Erythroblast (primary cell): ENCODE measurements at regions not wholly inside any gene's neighbourhood (a gene's known extent, or its start where the extent isn't known, plus 50 kb on each side); places are given as distances from the start of the nearest gene placed in this dataset.
"Not testable (repeated sequence)": the region's sequence is repeated elsewhere in the genome, so short reads cannot be mapped to it uniquely, and the experiment has no call there.

Experiments used
- DNase-seq, 2 experiments: peaks; one replicate each; lab custom pipeline; 2025; lab: John Stamatoyannopoulos, UW
- GATA1 ChIP-seq: IDR thresholded peaks from 2 replicates; pipeline ENCODE4 v1.6.1; 2011; ENCODE audit warnings: low read depth, mild to moderate bottlenecking, control low read depth, low read length, moderate library complexity
- POLR2A ChIP-seq: IDR thresholded peaks from 2 replicates; pipeline ENCODE4 v1.6.1; 2011; ENCODE audit warnings: mild to moderate bottlenecking, low read length

DNA sequence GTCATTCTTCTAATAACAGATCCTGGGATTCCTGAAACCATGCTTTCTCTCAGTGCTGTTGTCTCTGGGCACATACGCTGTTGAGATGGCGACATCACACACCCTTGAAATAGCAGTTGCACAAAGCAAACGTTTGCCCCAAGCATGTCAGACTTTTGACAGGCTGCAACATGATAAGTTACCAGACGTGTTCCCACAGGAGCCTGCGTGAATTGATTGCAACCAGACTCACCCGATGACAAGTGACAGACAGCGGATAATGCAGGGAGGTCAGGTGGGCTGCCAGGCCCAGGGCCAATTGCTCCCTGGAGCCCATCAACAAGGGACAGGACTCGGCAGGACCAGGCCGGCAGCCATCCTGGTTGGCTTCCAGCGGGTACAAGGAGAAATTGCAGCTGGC is 310.9 kb downstream of the SIPA1L2 start:
- DNase-seq = no peak

DNA sequence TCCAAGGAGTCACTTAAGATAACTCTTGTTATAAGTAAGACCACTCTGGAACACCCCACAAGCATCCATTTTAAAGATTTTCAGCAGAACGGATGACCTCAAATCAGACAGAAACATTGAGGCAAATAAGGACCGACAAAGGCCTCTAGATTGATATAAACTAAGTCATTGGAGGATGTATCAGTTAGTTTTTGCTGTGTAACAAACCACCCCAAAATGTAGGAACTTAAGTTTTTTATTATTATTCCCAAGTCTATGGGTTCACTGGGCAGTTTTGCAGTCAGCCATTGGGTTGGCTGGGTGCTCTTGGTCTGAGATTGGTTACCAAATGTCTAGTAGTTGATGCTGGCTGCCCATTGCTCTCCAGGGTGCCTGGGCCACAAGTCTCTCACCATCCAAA is 311.8 kb downstream of the SIPA1L2 start:
- TF ChIP-seq POLR2A = no peak
- no peak for TF ChIP-seq GATA1
- DNase-seq = no peak

More for the DNA sequence above, 310.9 kb downstream of the SIPA1L2 start:
- TF ChIP-seq GATA1 (no peak), POLR2A (no peak)

GRCh38 chr1:232317350-232317749 is 312.6 kb downstream of the SIPA1L2 start:
- no peak for DNase-seq
- TF ChIP-seq POLR2A = no peak
- no peak for TF ChIP-seq GATA1

DNA sequence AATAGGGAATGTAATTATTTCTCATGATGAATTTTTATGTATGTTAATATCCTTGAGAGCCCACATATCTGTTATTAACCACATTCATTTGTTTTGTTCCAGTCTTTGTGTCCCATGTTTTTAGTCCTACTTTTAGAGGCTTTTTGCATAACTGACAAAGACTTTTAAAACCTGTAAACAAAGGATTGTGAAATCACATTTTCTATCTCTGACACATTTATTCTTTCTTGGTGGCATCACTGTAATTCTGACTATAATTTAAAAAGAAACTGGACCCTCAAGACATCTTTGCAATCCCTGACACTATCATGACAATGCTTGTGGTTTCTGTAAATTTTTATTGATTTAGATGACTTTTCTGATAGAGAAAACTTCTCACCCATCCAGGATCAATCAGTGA is 313.1 kb downstream of the SIPA1L2 start:
- DNase-seq = no peak
- no peak for TF ChIP-seq POLR2A
- no peak for TF ChIP-seq GATA1

GRCh38 chr1:232313876-232314275 is 316.1 kb downstream of the SIPA1L2 start:
- DNase-seq = not testable (repeated sequence)

- no peak for DNase-seq
- TF ChIP-seq POLR2A = no peak
- TF ChIP-seq GATA1 = no peak
These were observed 319.4 kb downstream of the SIPA1L2 start for GRCh38 chr1:232310541-232310940.

GRCh38 chr1:232308616-232309015 is 321.3 kb downstream of the SIPA1L2 start:
- TF ChIP-seq POLR2A (no peak), GATA1 (no peak)
- DNase-seq = no peak

DNA sequence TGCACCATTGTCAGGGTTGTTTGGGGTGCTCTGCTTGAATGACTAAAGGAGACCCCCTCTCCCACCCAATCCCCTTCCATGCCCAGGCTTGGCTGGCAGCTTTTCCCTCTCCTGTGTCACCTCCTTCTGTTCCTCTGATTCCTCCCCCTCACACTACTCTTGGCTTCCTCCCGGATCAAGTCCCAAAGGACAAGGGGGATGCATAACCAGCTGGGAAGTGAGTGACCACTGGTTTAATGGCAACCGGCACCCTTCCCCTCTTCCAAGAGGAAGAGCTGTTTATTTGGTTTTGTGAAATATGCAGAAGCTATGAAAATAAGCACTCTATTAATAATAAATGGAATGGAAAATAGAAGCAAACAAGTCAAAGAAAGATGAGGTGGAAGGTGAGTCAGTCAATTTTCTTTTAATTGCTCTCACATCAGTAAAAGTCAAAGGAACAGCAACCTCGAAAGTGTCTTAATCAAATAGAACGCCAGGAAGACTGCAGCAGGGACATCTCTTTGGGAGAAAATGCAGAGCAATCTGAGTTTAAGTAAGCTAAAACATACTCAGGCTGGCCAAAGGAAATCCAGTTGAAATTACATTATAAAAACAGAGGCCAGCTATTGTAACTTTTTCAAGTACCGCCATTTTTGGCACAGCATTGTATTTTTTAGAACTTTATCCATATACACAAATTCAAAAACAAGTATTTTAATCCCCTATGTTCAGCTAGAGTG is 322.5 kb downstream of the SIPA1L2 start:
- DNase-seq = no peak
- TF ChIP-seq GATA1 (no peak), POLR2A (no peak)

- no peak for DNase-seq
- no peak for TF ChIP-seq GATA1
- no peak for TF ChIP-seq POLR2A
These were observed 323.5 kb downstream of the SIPA1L2 start for GRCh38 chr1:232306269-232306961.

GRCh38 chr1:232305050-232305449 is 324.9 kb downstream of the SIPA1L2 start:
- DNase-seq = no peak
- TF ChIP-seq GATA1 = no peak
- TF ChIP-seq POLR2A = no peak

DNA sequence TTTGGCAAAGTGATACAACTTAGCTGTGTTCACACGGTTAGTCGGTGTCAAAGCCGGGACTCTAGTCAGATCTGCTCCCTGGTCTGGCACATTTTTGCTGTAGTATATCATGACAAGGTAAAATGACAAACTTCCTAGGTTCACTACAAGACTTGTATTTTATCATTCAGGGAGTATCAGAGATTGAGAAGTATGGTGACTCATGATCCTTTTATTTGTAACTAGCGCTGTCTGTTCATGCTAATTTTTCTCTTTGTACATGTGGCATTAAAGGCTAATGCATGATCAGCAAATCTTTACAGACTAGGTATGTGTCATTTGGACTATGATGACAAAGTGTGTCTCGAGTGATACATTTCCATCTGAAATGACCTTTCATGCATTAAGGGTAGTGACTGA is 326.7 kb downstream of the SIPA1L2 start:
- DNase-seq = no peak
- no peak for TF ChIP-seq POLR2A
- no peak for TF ChIP-seq GATA1

DNA sequence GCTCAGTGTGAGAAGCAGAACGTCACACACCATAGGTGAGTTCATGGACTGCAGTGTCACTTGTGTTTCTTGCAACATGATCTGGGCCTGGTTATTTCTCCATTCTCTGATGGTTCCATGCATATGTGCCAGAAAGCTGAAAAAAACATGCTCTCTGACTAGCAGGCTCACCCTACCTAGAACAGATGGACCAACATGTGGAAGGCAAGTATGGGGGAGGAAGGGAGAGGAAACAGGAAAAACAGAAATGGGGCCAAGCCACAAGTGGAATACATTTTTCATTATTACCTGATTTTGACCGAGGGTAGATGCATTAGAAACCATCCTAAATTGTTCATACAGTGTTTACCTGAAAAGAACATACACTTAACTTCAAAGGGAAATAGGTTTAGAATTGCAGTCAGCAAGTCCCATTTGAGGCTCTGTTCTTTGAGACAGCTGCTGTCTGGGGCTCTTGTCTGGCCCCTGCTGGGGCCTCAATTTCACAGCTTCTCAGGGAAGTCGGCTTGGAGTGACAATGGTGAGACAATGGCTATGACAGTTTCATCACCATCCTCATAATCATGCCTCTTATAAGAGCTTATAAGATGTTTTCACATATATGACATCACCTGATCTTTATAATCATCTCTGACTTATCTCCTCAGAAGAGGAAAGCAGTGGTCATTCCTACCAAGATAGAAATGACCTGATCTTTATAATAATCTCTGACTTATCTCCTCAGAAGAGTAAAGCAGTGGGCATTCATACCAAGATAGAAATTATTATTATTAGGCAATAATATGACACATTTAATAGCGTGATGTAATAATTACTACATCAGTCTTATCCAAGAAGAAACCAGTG is 327.3 kb downstream of the SIPA1L2 start:
- no peak for TF ChIP-seq GATA1
- TF ChIP-seq POLR2A = no peak
- no peak for DNase-seq

- TF ChIP-seq POLR2A (no peak), GATA1 (no peak)
- no peak for DNase-seq
These were observed 328.7 kb downstream of the SIPA1L2 start for GRCh38 chr1:232301246-232301645.

DNA sequence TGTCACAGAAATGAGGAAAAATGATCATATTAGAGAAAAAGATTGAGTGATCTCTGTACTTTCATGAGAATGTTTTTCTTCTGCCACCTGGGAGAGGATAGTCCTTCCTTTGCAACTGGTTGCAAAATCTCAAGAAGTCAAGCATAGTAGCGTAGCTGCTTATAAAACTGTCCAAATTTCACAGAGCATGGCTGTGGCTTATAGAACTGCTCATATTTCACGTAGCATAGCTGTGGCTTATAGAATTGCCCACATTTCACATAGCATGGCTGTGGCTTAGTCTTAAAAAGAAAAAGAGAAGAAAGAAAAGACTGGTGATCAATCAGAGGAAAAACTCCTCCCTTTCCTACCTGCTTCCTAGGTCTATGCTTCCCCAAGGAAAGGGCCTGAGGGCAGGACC is 329.5 kb downstream of the SIPA1L2 start:
- TF ChIP-seq POLR2A (no peak), GATA1 (no peak)

GRCh38 chr1:232296461-232296860 is 333.5 kb downstream of the SIPA1L2 start:
- TF ChIP-seq GATA1 = no peak
- no peak for TF ChIP-seq POLR2A
- no peak for DNase-seq

More for the DNA sequence above, 329.5 kb downstream of the SIPA1L2 start:
- DNase-seq = no peak
